Ishikawa (cell line): ENCODE measurements at regions not wholly inside any gene's neighbourhood (a gene's known extent, or its start where the extent isn't known, plus 50 kb on each side); places are given as distances from the start of the nearest gene placed in this dataset.

Experiments used
- FOXM1 ChIP-seq: IDR thresholded peaks from 2 replicates; pipeline ENCODE4 v1.6.1; 2012; ENCODE audit warnings: low read depth, borderline replicate concordance
- MAX ChIP-seq: IDR thresholded peaks from 2 replicates; pipeline ENCODE4 v1.6.1; 2012
- REST ChIP-seq: IDR thresholded peaks from 2 replicates; pipeline ENCODE4 v1.6.1; 2012; ENCODE audit warnings: low read depth, mild to moderate bottlenecking
- USF1 ChIP-seq: IDR thresholded peaks from 2 replicates; pipeline ENCODE4 v1.6.1; 2012
- YY1 ChIP-seq: IDR thresholded peaks from 2 replicates; pipeline ENCODE4 v1.6.1; 2012; ENCODE audit warnings: low read depth

- TF ChIP-seq FOXM1 (no peak), REST (no peak), USF1 (no peak), MAX (no peak), YY1 (no peak)
Observed at GRCh38 chr11:44472916-44473315, 92.5 kb upstream of the CD82 start.
